GM19351 (cell line): ENCODE measurements at regions not wholly inside any gene's neighbourhood (a gene's known extent, or its start where the extent isn't known, plus 50 kb on each side); places are given as distances from the start of the nearest gene placed in this dataset.
"Not testable (repeated sequence)": the region's sequence is repeated elsewhere in the genome, so short reads cannot be mapped to it uniquely, and the experiment has no call there.

Experiments
- ATAC-seq: cut with Tn5 transposase; IDR thresholded peaks from one replicate; pipeline ENCODE4 v1.9.1; 2021; ENCODE audit warnings: mild to moderate bottlenecking, moderate library complexity; ENCODE audit not compliant: unreplicated experiment

GRCh38 chr11:19419021-19419750 is 178.4 kb upstream of the E2F8 start:
- ATAC-seq = no peak

GRCh38 chr11:19418221-19418620 is 177.5 kb upstream of the E2F8 start:
- no peak for ATAC-seq

GRCh38 chr11:19412070-19412469 is 171.3 kb upstream of the E2F8 start:
- ATAC-seq = not testable (repeated sequence)

- peak; percentile 82 for ATAC-seq
Observed at GRCh38 chr11:19410032-19410431, 169.3 kb upstream of the E2F8 start.

GRCh38 chr11:19409307-19409706 is 168.6 kb upstream of the E2F8 start:
- ATAC-seq = no peak

GRCh38 chr11:19407677-19408270 is 167.0 kb upstream of the E2F8 start:
- no peak for ATAC-seq

- no peak for ATAC-seq
Observed at GRCh38 chr11:19405966-19406365, 165.2 kb upstream of the E2F8 start.

- no peak for ATAC-seq
Observed at GRCh38 chr11:19404787-19405186, 164.0 kb upstream of the E2F8 start.

GRCh38 chr11:19403196-19403895 is 162.6 kb upstream of the E2F8 start:
- no peak for ATAC-seq

- no peak for ATAC-seq
Observed at GRCh38 chr11:19400296-19400695, 159.6 kb upstream of the E2F8 start.

- no peak for ATAC-seq
Observed at GRCh38 chr11:19398772-19399527, 158.2 kb upstream of the E2F8 start.

- ATAC-seq = no peak
Observed at GRCh38 chr11:19398273-19398672, 157.5 kb upstream of the E2F8 start.

GRCh38 chr11:19395050-19395449 is 154.3 kb upstream of the E2F8 start:
- no peak for ATAC-seq

- peak; percentile 76 for ATAC-seq
Observed at GRCh38 chr11:19394525-19395016, 153.8 kb upstream of the E2F8 start.

- no peak for ATAC-seq
Observed at GRCh38 chr11:19393941-19394340, 153.2 kb upstream of the E2F8 start.

GRCh38 chr11:19392847-19393518 is 152.2 kb upstream of the E2F8 start:
- ATAC-seq = no peak

- no peak for ATAC-seq
Observed at GRCh38 chr11:19392321-19392720, 151.6 kb upstream of the E2F8 start.

GRCh38 chr11:19391652-19392051 is 150.9 kb upstream of the E2F8 start:
- no peak for ATAC-seq

- no peak for ATAC-seq
Observed at GRCh38 chr11:19391026-19391425, 150.3 kb upstream of the E2F8 start.

GRCh38 chr11:19389787-19390303 is 149.1 kb upstream of the E2F8 start:
- ATAC-seq = no peak
